Activated T-helper 2 cell treated with anti-CD3 and anti-CD28 coated beads, Interferon-gamma antibody, Interleukin-2, Interleukin-4, amounts not matched to agents 10 μg/mL and 5 μg/mL and 100 μg/mL, durations not matched to agents 14 hours and 24 hours and 36 hours (primary cell): ENCODE measurements at regions not wholly inside any gene's neighbourhood (a gene's known extent, or its start where the extent isn't known, plus 50 kb on each side); places are given as distances from the start of the nearest gene placed in this dataset.

ENCODE experiments used
- DNase-seq: peaks from one replicate; pipeline ENCODE4 v3.0.0; 2021; ENCODE audit warnings: low spot score
- H3K27ac Mint-ChIP-seq: one replicate; pipeline ENCODE4 v1.8.0; 2021; ENCODE audit warnings: mixed read lengths
- H3K27me3 Mint-ChIP-seq: one replicate; pipeline ENCODE4 v1.8.0; 2021; ENCODE audit warnings: low read depth, mixed read lengths
- H3K36me3 Mint-ChIP-seq: one replicate; pipeline ENCODE4 v1.8.0; 2021; ENCODE audit warnings: low read depth, mixed read lengths
- H3K4me1 Mint-ChIP-seq: one replicate; pipeline ENCODE4 v1.8.0; 2021; ENCODE audit warnings: low read depth, mixed read lengths
- H3K4me3 Mint-ChIP-seq: one replicate; pipeline ENCODE4 v1.8.0; 2021; ENCODE audit warnings: low read depth, mild to moderate bottlenecking, moderate library complexity, mixed read lengths
- H3K9me3 Mint-ChIP-seq: one replicate; pipeline ENCODE4 v1.8.0; 2021; ENCODE audit warnings: mixed read lengths
- intact Hi-C: fragments of 100-400 bp; cut with micrococcal nuclease; formaldehyde crosslinking; loops from one replicate; pipeline ENCODE4 v1.15.1; 2023

DNA sequence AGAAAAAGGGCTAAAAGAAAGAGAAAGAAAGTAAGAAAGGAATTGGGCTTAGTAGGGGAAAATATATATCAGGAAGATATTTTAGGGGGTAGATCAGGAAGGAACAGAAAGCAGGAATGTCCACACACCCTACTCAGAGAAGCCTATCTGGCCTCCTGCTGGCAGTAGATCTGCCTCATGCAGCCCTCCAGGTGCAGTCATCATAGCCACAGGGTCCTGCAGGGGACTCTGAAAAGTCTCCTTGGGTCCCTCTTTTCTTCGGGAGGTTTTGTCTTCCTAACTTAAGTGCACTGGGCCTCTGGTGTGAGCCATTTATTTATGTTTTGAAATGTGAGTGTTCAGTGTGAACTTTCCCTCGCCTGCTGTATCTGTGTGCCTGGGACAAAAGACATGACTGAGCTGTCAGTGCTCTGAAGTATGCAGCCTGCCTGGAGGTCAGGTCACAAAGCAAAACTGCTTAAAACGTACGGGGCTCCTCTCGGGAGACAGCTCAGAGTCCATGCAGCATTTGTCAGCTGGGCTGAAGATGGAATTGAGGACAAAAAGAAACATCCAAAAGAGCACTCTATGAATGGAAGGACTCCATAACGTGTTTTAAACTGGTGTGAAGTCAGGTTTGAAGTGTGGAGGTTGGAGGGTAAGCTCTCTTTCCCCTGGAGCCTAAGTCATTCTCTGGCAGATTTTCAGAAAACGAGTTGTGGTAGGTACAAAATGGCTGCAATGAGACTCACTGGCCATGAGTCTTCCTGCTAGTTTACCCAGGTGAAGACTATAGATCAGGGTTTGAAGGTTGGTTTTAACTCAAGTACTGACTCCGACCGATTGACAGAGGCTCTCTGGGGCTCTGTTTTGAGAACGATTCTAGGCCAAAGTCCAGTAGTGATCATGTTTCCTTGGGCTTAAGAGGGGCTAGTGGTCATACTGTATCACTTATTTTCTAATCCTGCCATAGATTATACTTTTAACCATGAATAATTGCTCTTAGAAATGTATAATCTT, 151.8 kb upstream of the GDNF start:
- Mint-ChIP-seq H3K4me3 (no peak overlapping the region), H3K4me1 (no peaks in the 10 kb centered on the region), H3K27ac (no peak overlapping the region), H3K9me3 (no peaks in the 10 kb centered on the region), H3K36me3 (no peaks in the 10 kb centered on the region), H3K27me3 (no peaks in the 10 kb centered on the region)
- no peak for DNase-seq
- intact Hi-C loops: no loop called here

DNA sequence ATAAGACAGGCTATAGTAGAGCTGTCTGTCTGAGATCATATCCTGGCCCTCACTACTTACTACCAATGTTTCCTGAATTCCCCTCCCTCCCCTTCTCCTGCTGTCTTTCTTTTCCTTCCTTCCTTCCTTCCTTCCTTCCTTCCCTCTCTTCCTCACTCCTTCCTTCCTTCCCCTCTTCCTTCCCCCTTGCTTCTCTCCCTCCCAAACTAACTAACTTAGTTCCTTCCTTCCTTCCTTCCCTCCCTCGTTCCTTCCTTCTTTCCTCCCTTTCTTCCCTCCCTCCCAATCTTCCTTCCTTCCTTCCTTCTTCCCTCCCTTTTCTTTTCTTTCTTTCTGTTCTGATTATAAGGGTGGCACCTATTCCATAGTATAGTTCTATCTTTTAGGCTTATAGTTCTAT, 150.0 kb upstream of the GDNF start:
- no peaks in the 10 kb centered on the region for H3K36me3 Mint-ChIP-seq
- H3K9me3 Mint-ChIP-seq: no peaks in the 10 kb centered on the region

DNA sequence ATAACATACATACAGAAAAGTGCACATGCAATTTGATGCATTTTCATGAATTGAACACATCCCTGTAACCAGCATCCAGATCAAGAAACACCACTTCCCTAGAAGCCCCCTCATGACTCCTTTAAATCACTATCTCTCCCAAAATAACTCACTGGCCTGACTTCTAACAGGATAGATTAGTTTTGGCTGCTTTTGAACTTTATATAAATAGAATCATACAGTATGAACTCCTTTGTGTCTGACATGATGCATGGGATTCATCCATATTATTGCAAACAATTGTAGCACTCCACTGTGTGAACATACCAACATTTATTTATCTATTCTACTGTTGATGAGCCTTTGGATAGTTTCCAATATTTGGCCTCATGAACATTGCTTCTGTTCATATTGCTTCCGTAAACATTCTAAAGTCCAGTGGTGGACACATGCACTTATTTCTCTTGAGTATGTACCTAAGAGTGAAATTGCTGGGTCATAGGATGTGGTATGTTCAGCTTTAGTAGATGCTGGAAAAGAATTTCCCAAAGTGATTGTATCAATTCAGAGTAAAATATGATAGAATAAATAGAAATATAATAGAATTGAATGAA, 148.7 kb upstream of the GDNF start:
- no peaks in the 10 kb centered on the region for H3K4me1 Mint-ChIP-seq
- intact Hi-C loops: no loop called here

More for the DNA sequence above, 150.0 kb upstream of the GDNF start:
- DNase-seq: no peak
- intact Hi-C loops: no loop called here
- H3K4me1 Mint-ChIP-seq: no peaks in the 10 kb centered on the region
- no peak overlapping the region for H3K4me3 Mint-ChIP-seq
- no peaks in the 10 kb centered on the region for H3K27me3 Mint-ChIP-seq
- no peak overlapping the region for H3K27ac Mint-ChIP-seq

DNA sequence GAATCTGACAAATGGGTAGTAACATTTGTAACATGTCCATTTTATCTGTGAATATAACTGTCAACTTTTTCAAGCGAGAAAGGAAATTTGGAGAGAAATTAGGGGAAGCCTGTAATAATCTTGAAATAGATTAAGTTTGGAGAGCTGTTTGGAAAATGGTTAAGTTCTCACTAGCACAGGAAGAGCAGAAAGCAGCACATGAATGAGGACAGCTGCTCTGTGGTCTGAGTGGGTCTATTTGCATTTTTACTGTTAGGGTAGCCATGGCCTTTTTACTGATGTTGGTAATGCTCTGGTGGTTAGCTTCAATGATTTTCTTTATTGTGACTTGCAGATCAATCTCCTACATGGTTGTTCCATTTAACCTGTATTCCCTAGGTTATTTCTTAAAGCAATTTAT, 144.5 kb upstream of the GDNF start:
- intact Hi-C loops: no loop called here
- no peak for DNase-seq
- no peaks in the 10 kb centered on the region for H3K4me1 Mint-ChIP-seq
- no peaks in the 10 kb centered on the region for H3K27me3 Mint-ChIP-seq
- H3K4me3 Mint-ChIP-seq: no peak overlapping the region
- peaks cover 3% of the 10 kb centered on the region for H3K9me3 Mint-ChIP-seq
- H3K27ac Mint-ChIP-seq: no peak overlapping the region
- H3K36me3 Mint-ChIP-seq: no peaks in the 10 kb centered on the region

More for the DNA sequence above, 148.7 kb upstream of the GDNF start:
- Mint-ChIP-seq H3K4me3 (no peak overlapping the region), H3K27me3 (no peaks in the 10 kb centered on the region), H3K27ac (no peak overlapping the region), H3K9me3 (no peaks in the 10 kb centered on the region), H3K36me3 (no peaks in the 10 kb centered on the region)
- no peak for DNase-seq

DNA sequence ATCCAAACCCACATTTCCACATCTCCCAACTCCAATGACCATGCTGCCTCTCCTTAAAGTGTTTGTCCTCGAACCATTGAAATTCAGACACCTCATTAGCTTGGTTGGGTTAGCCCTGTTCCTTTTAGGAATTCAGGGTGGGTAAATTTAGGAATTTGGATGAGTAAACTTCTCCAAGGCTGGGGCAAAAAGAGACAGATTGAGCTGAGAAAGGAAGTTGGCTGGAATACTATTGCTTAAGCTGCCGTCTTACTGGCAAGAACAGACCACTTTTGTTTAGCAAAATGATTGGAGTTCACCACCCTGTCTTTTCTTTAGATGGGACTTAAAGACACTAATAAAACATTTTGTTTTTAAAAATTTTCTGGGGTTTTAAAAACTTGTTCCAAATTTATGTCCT, 143.6 kb upstream of the GDNF start:
- no peak for DNase-seq
- Mint-ChIP-seq H3K27me3 (no peaks in the 10 kb centered on the region), H3K4me3 (no peak overlapping the region), H3K4me1 (no peaks in the 10 kb centered on the region), H3K36me3 (no peaks in the 10 kb centered on the region), H3K27ac (no peak overlapping the region), H3K9me3 (peaks cover 3% of the 10 kb centered on the region)
- intact Hi-C loops: no loop called here

DNA sequence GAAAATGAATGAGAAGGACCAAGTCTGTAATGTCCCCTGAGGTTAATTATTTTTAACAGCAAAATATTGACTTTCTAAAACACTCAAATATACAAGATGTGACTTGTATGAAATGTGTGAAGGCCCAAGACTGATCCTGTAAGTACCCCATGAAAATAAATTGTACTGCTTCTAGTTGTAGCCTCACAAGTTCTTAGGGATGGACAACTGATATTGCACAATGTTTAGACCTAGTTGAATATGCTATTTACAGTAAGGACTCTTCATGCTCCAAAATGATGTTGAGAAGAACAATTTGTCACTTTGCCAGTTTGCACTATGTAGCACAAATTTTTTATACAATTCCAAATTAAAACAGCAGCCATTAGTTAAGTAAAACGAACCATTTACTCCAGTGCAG, 139.7 kb upstream of the GDNF start:
- no peaks in the 10 kb centered on the region for H3K4me1 Mint-ChIP-seq
- no peaks in the 10 kb centered on the region for H3K36me3 Mint-ChIP-seq
- H3K27me3 Mint-ChIP-seq: no peaks in the 10 kb centered on the region

DNA sequence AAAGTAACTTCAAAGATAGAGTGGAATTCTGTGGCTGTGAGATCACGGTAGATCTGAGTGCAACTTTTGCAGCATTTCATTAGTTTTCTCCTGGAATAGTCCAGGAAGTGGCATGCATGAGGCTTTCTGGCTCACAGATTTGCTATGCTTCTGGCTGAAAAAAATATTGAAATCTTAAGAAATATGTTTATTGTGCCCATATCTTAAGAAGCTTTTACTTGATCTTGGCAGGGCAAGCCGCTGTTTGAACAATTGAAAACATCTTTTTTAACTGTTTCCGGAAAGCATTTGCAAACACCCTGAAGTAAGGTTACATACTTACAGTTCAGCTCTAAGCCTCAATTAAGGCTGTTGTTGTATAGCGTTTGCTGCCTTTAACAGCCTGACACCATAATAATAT, 135.7 kb upstream of the GDNF start:
- peaks cover under 1% of the 10 kb centered on the region for H3K9me3 Mint-ChIP-seq
- intact Hi-C loops: no loop called here
- no peak overlapping the region for H3K27ac Mint-ChIP-seq
- H3K36me3 Mint-ChIP-seq: no peaks in the 10 kb centered on the region
- DNase-seq: no peak
- H3K4me3 Mint-ChIP-seq: no peak overlapping the region
- H3K4me1 Mint-ChIP-seq: no peaks in the 10 kb centered on the region
- no peaks in the 10 kb centered on the region for H3K27me3 Mint-ChIP-seq

More for the DNA sequence above, 139.7 kb upstream of the GDNF start:
- H3K4me3 Mint-ChIP-seq: no peak overlapping the region
- H3K9me3 Mint-ChIP-seq: peaks cover 3% of the 10 kb centered on the region
- intact Hi-C loops: no loop called here
- DNase-seq: no peak
- no peak overlapping the region for H3K27ac Mint-ChIP-seq

DNA sequence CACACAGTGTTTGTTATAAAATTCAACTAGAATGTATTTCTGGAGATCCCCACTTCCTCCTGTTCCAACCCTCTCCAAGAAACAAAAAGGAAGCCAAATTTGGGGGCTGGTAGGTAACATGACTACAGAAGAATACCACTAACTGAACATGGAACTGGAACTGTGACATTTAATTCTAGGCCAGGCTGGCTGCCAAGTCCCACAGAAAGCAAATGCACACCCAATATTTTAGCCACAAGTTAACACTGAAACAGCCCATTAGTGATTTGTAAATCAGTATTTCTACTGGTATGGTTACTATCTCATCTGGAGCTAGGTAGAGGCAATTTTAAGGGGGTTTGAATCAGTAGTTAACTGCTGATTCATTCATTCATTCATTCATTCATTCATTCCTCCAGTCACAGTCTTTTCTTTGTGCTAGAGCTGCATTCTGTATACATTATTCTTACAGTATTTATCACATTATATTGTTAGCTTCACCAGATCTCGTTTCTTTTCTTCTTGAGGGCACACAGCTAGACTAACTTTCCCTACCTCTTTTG, 131.7 kb upstream of the GDNF start:
- no peak overlapping the region for H3K4me3 Mint-ChIP-seq
- DNase-seq: no peak
- no peaks in the 10 kb centered on the region for H3K27me3 Mint-ChIP-seq
- H3K9me3 Mint-ChIP-seq: no peaks in the 10 kb centered on the region
- intact Hi-C loops: no loop called here
- no peaks in the 10 kb centered on the region for H3K36me3 Mint-ChIP-seq
- H3K4me1 Mint-ChIP-seq: no peaks in the 10 kb centered on the region
- no peak overlapping the region for H3K27ac Mint-ChIP-seq

DNA sequence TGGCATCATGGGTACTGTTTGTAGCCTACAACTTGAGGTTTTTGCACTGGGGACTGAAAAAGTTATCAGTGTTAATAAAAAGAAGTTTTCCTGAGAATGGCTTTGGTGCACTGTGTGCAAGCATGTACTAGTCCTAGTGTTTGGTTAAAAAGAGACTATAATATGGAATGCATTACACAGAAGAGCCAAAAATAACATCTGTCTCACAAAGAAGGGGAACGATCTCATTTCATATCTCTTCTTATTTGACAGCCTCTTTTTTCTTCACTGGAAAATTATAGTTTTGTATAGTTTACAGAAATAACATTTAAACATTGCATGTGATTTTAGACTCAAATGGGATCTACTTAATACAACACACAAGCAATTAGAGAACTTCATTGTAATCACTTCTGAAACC, 127.0 kb upstream of the GDNF start:
- no peak overlapping the region for H3K27ac Mint-ChIP-seq
- H3K9me3 Mint-ChIP-seq: no peaks in the 10 kb centered on the region
- no peaks in the 10 kb centered on the region for H3K4me1 Mint-ChIP-seq
- intact Hi-C loops: no loop called here
- H3K4me3 Mint-ChIP-seq: no peak overlapping the region
- no peak for DNase-seq
- no peaks in the 10 kb centered on the region for H3K36me3 Mint-ChIP-seq
- no peaks in the 10 kb centered on the region for H3K27me3 Mint-ChIP-seq

DNA sequence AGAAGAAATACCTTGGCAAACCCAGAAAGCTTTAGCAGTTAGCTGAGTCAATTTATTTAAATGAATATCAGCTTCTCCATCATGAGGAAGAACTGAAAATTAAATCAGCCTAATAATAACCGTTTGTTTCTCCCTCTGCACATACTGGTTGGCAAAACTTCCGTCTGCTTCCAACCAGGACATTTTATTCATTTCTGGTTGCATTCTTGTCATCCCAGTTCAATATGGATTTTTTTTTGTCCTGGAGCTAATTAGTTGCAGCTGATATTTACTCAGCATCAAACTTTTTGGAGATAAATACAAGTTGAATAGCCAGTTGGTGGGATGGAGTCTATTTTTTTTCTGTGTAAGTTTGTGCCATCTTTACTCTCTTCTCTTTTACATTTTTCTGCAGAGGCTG, 126.5 kb upstream of the GDNF start:
- H3K27me3 Mint-ChIP-seq: no peaks in the 10 kb centered on the region
- H3K36me3 Mint-ChIP-seq: no peaks in the 10 kb centered on the region
- no peak overlapping the region for H3K27ac Mint-ChIP-seq
- intact Hi-C loops: no loop called here
- H3K9me3 Mint-ChIP-seq: no peaks in the 10 kb centered on the region
- DNase-seq: no peak
- no peaks in the 10 kb centered on the region for H3K4me1 Mint-ChIP-seq
- H3K4me3 Mint-ChIP-seq: no peak overlapping the region

DNA sequence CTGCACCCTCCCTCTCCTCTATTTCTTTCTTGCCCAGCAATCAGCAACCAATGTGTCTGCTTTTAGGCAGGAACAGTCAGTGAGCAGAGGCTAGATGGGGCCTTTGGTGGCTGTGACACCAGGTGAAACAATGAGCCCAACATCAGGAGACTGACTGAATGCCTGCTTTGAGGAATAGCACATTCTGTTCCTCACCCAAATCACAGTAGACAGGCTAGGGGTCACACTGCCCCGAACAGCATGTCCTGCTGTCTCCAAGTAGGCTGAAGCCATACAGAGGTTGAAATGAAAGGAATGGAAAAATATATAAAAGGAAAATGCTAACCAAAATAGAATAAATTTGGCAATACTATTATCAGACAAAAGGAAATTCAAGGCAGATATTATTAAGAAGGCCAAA, 122.5 kb upstream of the GDNF start:
- DNase-seq: no peak
- Mint-ChIP-seq H3K4me3 (no peak overlapping the region), H3K9me3 (peaks cover 14% of the 10 kb centered on the region), H3K36me3 (no peaks in the 10 kb centered on the region), H3K27ac (no peak overlapping the region), H3K27me3 (no peaks in the 10 kb centered on the region), H3K4me1 (no peaks in the 10 kb centered on the region)
- intact Hi-C loops: no loop called here

DNA sequence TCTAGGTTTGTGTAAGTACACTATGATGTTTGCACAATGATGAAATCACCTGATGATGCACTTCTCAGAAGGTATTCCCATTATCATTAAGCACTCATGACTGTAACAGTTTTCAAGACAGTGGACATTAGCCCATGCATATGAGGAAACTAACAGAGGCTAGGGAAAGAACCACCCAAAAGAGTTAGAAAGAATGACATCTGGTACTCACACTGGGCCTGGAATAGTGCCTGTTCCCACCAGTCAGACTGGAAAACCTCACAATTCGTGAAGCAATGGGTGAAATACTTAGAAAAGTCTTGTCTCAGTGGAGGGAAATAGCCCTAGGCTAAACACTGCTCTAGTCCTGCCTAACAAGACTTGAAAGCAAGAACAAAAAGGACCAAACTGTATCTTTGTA, 117.4 kb upstream of the GDNF start:
- intact Hi-C loops: no loop called here
- H3K9me3 Mint-ChIP-seq: peaks cover 14% of the 10 kb centered on the region
- no peaks in the 10 kb centered on the region for H3K4me1 Mint-ChIP-seq
- no peak for DNase-seq
- H3K36me3 Mint-ChIP-seq: no peaks in the 10 kb centered on the region
- no peak overlapping the region for H3K27ac Mint-ChIP-seq
- no peak overlapping the region for H3K4me3 Mint-ChIP-seq
- H3K27me3 Mint-ChIP-seq: no peaks in the 10 kb centered on the region

DNA sequence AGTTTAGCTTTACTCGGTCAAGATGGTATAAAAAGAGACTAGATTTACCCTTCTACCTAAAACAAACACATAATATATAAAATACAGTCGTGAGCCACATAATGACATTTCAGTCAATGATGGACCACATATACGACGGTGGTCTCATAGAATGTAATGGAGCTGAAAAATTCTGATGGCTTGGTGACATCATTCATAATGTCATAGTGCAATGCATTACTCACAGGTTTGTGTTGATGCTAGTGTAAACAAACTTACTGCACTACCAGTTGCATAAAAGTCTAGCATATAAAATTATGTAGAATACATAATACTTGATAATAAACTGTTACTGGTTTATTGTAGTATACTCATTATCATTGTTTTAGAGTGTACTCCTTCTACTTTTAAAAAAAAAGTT, 115.9 kb upstream of the GDNF start:
- Mint-ChIP-seq H3K4me3 (no peak overlapping the region), H3K9me3 (peaks cover 14% of the 10 kb centered on the region), H3K27ac (no peak overlapping the region), H3K4me1 (no peaks in the 10 kb centered on the region), H3K36me3 (no peaks in the 10 kb centered on the region), H3K27me3 (no peaks in the 10 kb centered on the region)
- intact Hi-C loops: no loop called here
- DNase-seq: no peak
